ENCODE measurements at regions not wholly inside any gene's neighbourhood (a gene's known extent, or its start where the extent isn't known, plus 50 kb on each side); places are given as distances from the start of the nearest gene placed in this dataset.
"Not testable (repeated sequence)": the region's sequence is repeated elsewhere in the genome, so short reads cannot be mapped to it uniquely, and the experiment has no call there.

GRCh38 chr17:77086433-77087010, 54.2 kb upstream of the SEC14L1 start:
- DNase-seq (ENCODE audit: low read depth): peak; percentile 78

GRCh38 chr17:77087650-77088454, 52.9 kb upstream of the SEC14L1 start:
- DNase-seq (ENCODE audit: low read depth): no peak

- peak; percentile 85 for DNase-seq (ENCODE audit: low read depth)
These were observed 52.2 kb upstream of the SEC14L1 start for GRCh38 chr17:77088455-77089123.

GRCh38 chr17:77089124-77089490, 51.7 kb upstream of the SEC14L1 start:
- no peak for DNase-seq (ENCODE audit: low read depth)

GRCh38 chr17:77089949-77090348, 50.8 kb upstream of the SEC14L1 start:
- DNase-seq (ENCODE audit: low read depth): not testable (repeated sequence)

GRCh38 chr17:77090476-77090875, 50.3 kb upstream of the SEC14L1 start:
- DNase-seq (ENCODE audit: low read depth): no peak
